ENCODE measurements at regions not wholly inside any gene's neighbourhood (a gene's known extent, or its start where the extent isn't known, plus 50 kb on each side); places are given as distances from the start of the nearest gene placed in this dataset.
A peak's percentile ranks its signal among the peaks of the same experiment; 100 is the strongest.

DNA sequence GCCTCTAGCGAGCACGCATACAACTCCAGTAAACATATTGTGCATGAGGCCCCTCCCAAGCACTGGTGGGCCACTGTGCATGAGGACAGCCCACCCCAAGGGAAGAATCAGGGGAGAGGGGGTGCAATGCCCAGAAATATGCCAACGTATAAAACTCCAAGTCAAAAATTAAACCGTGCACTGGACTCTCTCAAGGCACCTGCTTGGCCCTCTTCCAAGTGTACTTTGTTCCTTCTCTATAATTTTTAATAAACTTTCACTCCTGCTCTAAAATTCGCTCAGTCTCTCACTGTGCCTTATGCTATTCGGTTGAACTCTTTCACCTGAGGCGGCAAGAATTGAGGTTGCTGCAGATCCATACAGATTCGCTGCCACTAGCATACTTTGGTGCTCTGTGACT, 465.3 kb upstream of the TENM4 start:
- H3K27me3 ChIP-seq (ENCODE audit: control insufficient read depth in 1 of 2, insufficient read depth in 2 of 2, low read length in 2 of 2): no peaks in the 10 kb centered on the region
- no peaks in the 10 kb centered on the region for H3K4me1 ChIP-seq (ENCODE audit: insufficient read depth, low read length)
- no peaks in the 10 kb centered on the region for H3K36me3 ChIP-seq (replicated peaks in 1 of 2; ENCODE audit: control insufficient read depth in 1 of 2, insufficient read depth in 2 of 2, low read length in 2 of 2)
- ATAC-seq (no peak), FAIRE-seq (no peak), DNase-seq (ENCODE audit: low spot score) (no peak)
- no peak overlapping the region for H3K9ac ChIP-seq (ENCODE audit: insufficient read depth, low read depth, low read length)
- BruUV-seq (replicated peaks): no TSS peak
- TF ChIP-seq EZH2 (conservative IDR thresholded peaks at IDR 0.05; ENCODE audit: low read depth, low read length): no peak
- no peak for TF ChIP-seq ZKSCAN5 (CRISPR knock-in tag; IDR thresholded peaks at IDR 0.05)
- no peak for TF ChIP-seq TOPORS (CRISPR knock-in tag; IDR thresholded peaks at IDR 0.05)
- TF ChIP-seq ZNF3 (CRISPR knock-in tag; IDR thresholded peaks at IDR 0.05): no peak
- TF ChIP-seq NFE2L1 (CRISPR knock-in tag; IDR thresholded peaks at IDR 0.05; ENCODE audit: borderline replicate concordance): no peak
- TF ChIP-seq ZKSCAN8 (CRISPR knock-in tag; IDR thresholded peaks at IDR 0.05; ENCODE audit: borderline replicate concordance): no peak
- TF ChIP-seq SIN3A (IDR thresholded peaks at IDR 0.05; ENCODE audit: borderline replicate concordance, low read depth, low read length): no peak
- TF ChIP-seq ZNF792 (CRISPR knock-in tag; IDR thresholded peaks at IDR 0.05): no peak
- TF ChIP-seq ETV5 (CRISPR knock-in tag; IDR thresholded peaks at IDR 0.05; ENCODE audit: borderline replicate concordance): no peak
- no peak for TF ChIP-seq GTF3A (CRISPR knock-in tag; conservative IDR thresholded peaks at IDR 0.05)
- TF ChIP-seq PHF5A (CRISPR knock-in tag; IDR thresholded peaks at IDR 0.05; ENCODE audit: low read depth, unreplicated experiment): no peak
- H3K4me2 ChIP-seq (ENCODE audit: low read depth, low read length): no peak overlapping the region
- in situ Hi-C loops (cut with HindIII; ENCODE audit: extremely low pct_ligation_motif_present, low pct_unique_long_range_greater_than_20kb): no loop called here
- no peaks in the 10 kb centered on the region for H3K79me2 ChIP-seq (ENCODE audit: insufficient read depth, low read length)
- H2AFZ ChIP-seq (ENCODE audit: low read length): no peak overlapping the region
- H3K4me3 ChIP-seq (replicated peaks in 1 of 3; ENCODE audit: insufficient read depth in 1 of 3, low read depth in 2 of 3, low read length in 3 of 3): no peak overlapping the region
- 55% methylated on average over 8 of the region's 8 CpGs for WGBS (ENCODE audit: low lambda C conversion rate)
- CTCF ChIA-PET (ENCODE audit: low intra/inter-chr PET ratio, low total read pairs): no interaction called here
- intact Hi-C loops (cut with micrococcal nuclease; ENCODE audit: unreplicated experiment): no loop called here
- H3K9me3 ChIP-seq (ENCODE audit: low read length): no peaks in the 10 kb centered on the region
- no peaks in the 10 kb centered on the region for H4K20me1 ChIP-seq (ENCODE audit: insufficient read depth, low read length)
- H3K27ac ChIP-seq (ENCODE audit: extremely low read length, insufficient read depth, low read length): no peak overlapping the region
- POLR2A ChIA-PET: no interaction called here

DNA sequence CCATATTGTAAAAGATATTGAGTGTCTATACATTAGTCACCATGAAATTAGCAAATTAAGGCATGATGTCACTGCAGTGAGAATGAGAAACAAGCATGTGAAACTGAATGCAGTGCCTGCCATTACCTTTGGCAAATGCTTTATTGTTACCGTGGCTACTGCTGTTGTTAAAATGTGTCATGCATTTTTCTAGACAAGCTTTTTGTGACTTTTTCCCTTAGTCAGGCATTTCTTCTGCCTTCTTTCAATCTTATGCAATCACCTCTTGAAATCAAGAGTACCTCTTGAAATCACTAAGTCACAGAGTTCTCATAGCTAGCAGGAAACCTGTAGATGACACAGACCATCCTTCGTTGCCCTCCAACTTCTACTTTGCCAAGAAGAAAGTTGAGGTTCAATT, 461.7 kb upstream of the TENM4 start:
- Histone ChIP-seq H3K4me2 (ENCODE audit: low read depth, low read length) (no peak overlapping the region), H3K4me1 (ENCODE audit: insufficient read depth, low read length) (no peaks in the 10 kb centered on the region), H3K9me3 (ENCODE audit: low read length) (no peaks in the 10 kb centered on the region), H3K9ac (ENCODE audit: insufficient read depth, low read depth, low read length) (no peak overlapping the region), H3K27ac (ENCODE audit: extremely low read length, insufficient read depth, low read length) (no peak overlapping the region), H3K27me3 (ENCODE audit: control insufficient read depth in 1 of 2, insufficient read depth in 2 of 2, low read length in 2 of 2) (no peaks in the 10 kb centered on the region), H3K79me2 (ENCODE audit: insufficient read depth, low read length) (no peaks in the 10 kb centered on the region), H4K20me1 (ENCODE audit: insufficient read depth, low read length) (no peaks in the 10 kb centered on the region), H2AFZ (ENCODE audit: low read length) (no peak overlapping the region), H3K36me3 (replicated peaks in 1 of 2; ENCODE audit: control insufficient read depth in 1 of 2, insufficient read depth in 2 of 2, low read length in 2 of 2) (no peaks in the 10 kb centered on the region), H3K4me3 (replicated peaks in 1 of 3; ENCODE audit: insufficient read depth in 1 of 3, low read depth in 2 of 3, low read length in 3 of 3) (no peak overlapping the region)
- in situ Hi-C loops (cut with HindIII; ENCODE audit: extremely low pct_ligation_motif_present, low pct_unique_long_range_greater_than_20kb): no loop called here
- TF ChIP-seq SAFB2 (CRISPR knock-in tag; IDR thresholded peaks at IDR 0.05; ENCODE audit: borderline replicate concordance, low read depth): no peak
- TF ChIP-seq ASH2L (IDR thresholded peaks at IDR 0.05; ENCODE audit: insufficient read length, low read depth, low read length): no peak
- TF ChIP-seq MAFF (IDR thresholded peaks at IDR 0.05; ENCODE audit: low read depth, low read length): peak; percentile 57
- TF ChIP-seq ZMYM3 (CRISPR knock-in tag; IDR thresholded peaks at IDR 0.05): no peak
- peak; percentile 35 to 60; a peak in 3 of 4 replicates for TF ChIP-seq MAFK (conservative IDR thresholded peaks at IDR 0.05 in 1 of 2, IDR thresholded peaks at IDR 0.05 in 1 of 2; ENCODE audit: low read length in 2 of 2)
- TF ChIP-seq, protein P1, sequence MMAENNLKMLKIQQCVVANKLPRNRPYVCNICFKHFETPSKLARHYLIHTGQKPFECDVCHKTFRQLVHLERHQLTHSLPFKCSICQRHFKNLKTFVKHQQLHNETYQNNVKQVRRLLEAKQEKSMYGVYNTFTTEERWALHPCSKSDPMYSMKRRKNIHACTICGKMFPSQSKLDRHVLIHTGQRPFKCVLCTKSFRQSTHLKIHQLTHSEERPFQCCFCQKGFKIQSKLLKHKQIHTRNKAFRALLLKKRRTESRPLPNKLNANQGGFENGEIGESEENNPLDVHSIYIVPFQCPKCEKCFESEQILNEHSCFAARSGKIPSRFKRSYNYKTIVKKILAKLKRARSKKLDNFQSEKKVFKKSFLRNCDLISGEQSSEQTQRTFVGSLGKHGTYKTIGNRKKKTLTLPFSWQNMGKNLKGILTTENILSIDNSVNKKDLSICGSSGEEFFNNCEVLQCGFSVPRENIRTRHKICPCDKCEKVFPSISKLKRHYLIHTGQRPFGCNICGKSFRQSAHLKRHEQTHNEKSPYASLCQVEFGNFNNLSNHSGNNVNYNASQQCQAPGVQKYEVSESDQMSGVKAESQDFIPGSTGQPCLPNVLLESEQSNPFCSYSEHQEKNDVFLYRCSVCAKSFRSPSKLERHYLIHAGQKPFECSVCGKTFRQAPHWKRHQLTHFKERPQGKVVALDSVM (CRISPR knock-in tag; IDR thresholded peaks at IDR 0.05): no peak
- TF ChIP-seq ZC3H13 (CRISPR knock-in tag; IDR thresholded peaks at IDR 0.05): no peak
- intact Hi-C loops (cut with micrococcal nuclease; ENCODE audit: unreplicated experiment): no loop called here
- DNase-seq (ENCODE audit: low spot score) (no peak), FAIRE-seq (no peak), ATAC-seq (no peak)
- POLR2A ChIA-PET: no interaction called here
- no TSS peak for BruUV-seq (replicated peaks)
- 0% methylated on average over 2 of the region's 2 CpGs for WGBS (ENCODE audit: low lambda C conversion rate)
- CTCF ChIA-PET (ENCODE audit: low intra/inter-chr PET ratio, low total read pairs): no interaction called here
